OCI-LY3 (cell line): ENCODE measurements at regions not wholly inside any gene's neighbourhood (a gene's known extent, or its start where the extent isn't known, plus 50 kb on each side); places are given as distances from the start of the nearest gene placed in this dataset.
"Not testable (repeated sequence)": the region's sequence is repeated elsewhere in the genome, so short reads cannot be mapped to it uniquely, and the experiment has no call there.

Experiments
- EZH2phosphoT487 ChIP-seq: fragments of 200-600 bp; shearing (Covaris generic); IDR thresholded peaks from 2 replicates; pipeline ENCODE4 v1.6.1; 2018; ENCODE audit warnings: antibody characterized with exemption, mixed run types, low read depth
- TF ChIP-seq, protein P1 (sequence below): fragments of 200-600, 300-600 bp; sonication (generic); IDR thresholded peaks from 2 replicates; pipeline ENCODE4 v1.5.1; 2014; ENCODE audit warnings: antibody characterized with exemption, low read length, low read depth

DNA sequence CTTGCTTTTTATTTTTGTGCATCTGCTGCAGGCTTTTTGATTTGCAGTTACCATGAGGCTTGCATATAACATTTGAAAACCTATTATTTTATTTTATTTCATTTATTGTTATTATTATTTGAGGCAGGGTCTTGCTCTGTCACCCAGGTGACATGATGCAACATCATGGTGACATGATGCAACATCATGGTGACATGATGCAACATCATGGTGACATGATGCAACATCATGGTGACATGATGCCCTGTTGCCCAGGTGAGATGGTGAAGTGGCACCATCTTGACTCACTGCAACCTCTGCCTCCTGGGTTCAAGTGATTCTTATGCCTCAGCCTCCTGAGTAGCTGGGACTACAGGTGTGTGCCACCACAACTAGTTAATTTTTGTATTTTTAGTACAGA is 244.5 kb upstream of the CTBP2 start:
- TF ChIP-seq, protein P1, sequence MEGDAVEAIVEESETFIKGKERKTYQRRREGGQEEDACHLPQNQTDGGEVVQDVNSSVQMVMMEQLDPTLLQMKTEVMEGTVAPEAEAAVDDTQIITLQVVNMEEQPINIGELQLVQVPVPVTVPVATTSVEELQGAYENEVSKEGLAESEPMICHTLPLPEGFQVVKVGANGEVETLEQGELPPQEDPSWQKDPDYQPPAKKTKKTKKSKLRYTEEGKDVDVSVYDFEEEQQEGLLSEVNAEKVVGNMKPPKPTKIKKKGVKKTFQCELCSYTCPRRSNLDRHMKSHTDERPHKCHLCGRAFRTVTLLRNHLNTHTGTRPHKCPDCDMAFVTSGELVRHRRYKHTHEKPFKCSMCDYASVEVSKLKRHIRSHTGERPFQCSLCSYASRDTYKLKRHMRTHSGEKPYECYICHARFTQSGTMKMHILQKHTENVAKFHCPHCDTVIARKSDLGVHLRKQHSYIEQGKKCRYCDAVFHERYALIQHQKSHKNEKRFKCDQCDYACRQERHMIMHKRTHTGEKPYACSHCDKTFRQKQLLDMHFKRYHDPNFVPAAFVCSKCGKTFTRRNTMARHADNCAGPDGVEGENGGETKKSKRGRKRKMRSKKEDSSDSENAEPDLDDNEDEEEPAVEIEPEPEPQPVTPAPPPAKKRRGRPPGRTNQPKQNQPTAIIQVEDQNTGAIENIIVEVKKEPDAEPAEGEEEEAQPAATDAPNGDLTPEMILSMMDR, result not testable (repeated sequence)
- not testable (repeated sequence) for TF ChIP-seq EZH2phosphoT487
